Lower leg skin (tissue), 3 donors: ENCODE measurements at regions not wholly inside any gene's neighbourhood (a gene's known extent, or its start where the extent isn't known, plus 50 kb on each side); places are given as distances from the start of the nearest gene placed in this dataset.

Source experiments
- POLR2A ChIP-seq, 2 donors: fragments of 450-650 bp; IDR thresholded peaks; one replicate each; pipeline ENCODE4 v1.6.1; 2016 to 2017; ENCODE audit warnings: antibody characterized with exemption in 2 of 2, mild to moderate bottlenecking in 1 of 2, moderate library complexity in 1 of 2
- TF ChIP-seq, protein P1 (sequence below), 3 donors: fragments of 450-650 bp; IDR thresholded peaks; one replicate each; pipeline ENCODE4 v1.5.1; 2016; ENCODE audit warnings: antibody characterized with exemption in 3 of 3, mild to moderate bottlenecking in 3 of 3, moderate library complexity in 2 of 3

- TF ChIP-seq, protein P1, sequence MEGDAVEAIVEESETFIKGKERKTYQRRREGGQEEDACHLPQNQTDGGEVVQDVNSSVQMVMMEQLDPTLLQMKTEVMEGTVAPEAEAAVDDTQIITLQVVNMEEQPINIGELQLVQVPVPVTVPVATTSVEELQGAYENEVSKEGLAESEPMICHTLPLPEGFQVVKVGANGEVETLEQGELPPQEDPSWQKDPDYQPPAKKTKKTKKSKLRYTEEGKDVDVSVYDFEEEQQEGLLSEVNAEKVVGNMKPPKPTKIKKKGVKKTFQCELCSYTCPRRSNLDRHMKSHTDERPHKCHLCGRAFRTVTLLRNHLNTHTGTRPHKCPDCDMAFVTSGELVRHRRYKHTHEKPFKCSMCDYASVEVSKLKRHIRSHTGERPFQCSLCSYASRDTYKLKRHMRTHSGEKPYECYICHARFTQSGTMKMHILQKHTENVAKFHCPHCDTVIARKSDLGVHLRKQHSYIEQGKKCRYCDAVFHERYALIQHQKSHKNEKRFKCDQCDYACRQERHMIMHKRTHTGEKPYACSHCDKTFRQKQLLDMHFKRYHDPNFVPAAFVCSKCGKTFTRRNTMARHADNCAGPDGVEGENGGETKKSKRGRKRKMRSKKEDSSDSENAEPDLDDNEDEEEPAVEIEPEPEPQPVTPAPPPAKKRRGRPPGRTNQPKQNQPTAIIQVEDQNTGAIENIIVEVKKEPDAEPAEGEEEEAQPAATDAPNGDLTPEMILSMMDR (IDR thresholded peaks at IDR 0.05), result no peak
- no peak for TF ChIP-seq POLR2A (IDR thresholded peaks at IDR 0.05)
Measured at GRCh38 chr16:65945493-65945892, 421.0 kb upstream of the CDH5 start.
